KMS-11 (cell line): ENCODE measurements at regions not wholly inside any gene's neighbourhood (a gene's known extent, or its start where the extent isn't known, plus 50 kb on each side); places are given as distances from the start of the nearest gene placed in this dataset.

ENCODE experiments used
- H2AFZ ChIP-seq: fragments of 200-600 bp; sonication (generic); 2 replicates; pipeline ENCODE4 v1.6.1; 2016; ENCODE audit warnings: antibody characterized with exemption, mixed run types, low read depth
- H3K27ac ChIP-seq: fragments of 200-600 bp; sonication (generic); 2 replicates; pipeline ENCODE4 v1.6.1; 2016; ENCODE audit warnings: mild to moderate bottlenecking, mixed run types
- H3K27me3 ChIP-seq: fragments of 200-600 bp; sonication (generic); 2 replicates; pipeline ENCODE4 v1.6.1; 2017; ENCODE audit warnings: mild to moderate bottlenecking, low read depth, mixed run types, moderate library complexity; ENCODE audit not compliant: insufficient read depth
- H3K36me3 ChIP-seq: fragments of 200-600 bp; sonication (generic); 2 replicates; pipeline ENCODE4 v1.6.1; 2017; ENCODE audit warnings: mild to moderate bottlenecking, mixed run types; ENCODE audit not compliant: insufficient read depth
- H3K4me1 ChIP-seq: fragments of 200-600 bp; sonication (generic); 2 replicates; pipeline ENCODE4 v1.6.1; 2016; ENCODE audit warnings: mild to moderate bottlenecking, low read depth, mixed run types; ENCODE audit not compliant: poor library complexity, severe bottlenecking
- H3K4me2 ChIP-seq: fragments of 200-600 bp; sonication (generic); 2 replicates; pipeline ENCODE4 v1.7.0; 2016; ENCODE audit warnings: mild to moderate bottlenecking, mixed run types
- H3K4me3 ChIP-seq: fragments of 200-600 bp; sonication (generic); IDR thresholded peaks from 2 replicates; pipeline ENCODE4 v1.6.1; 2017; ENCODE audit warnings: low read depth, low read length, mixed read lengths; ENCODE audit not compliant: insufficient read depth
- H3K79me2 ChIP-seq: fragments of 200-600 bp; sonication (generic); 2 replicates; pipeline ENCODE4 v1.6.1; 2016; ENCODE audit warnings: low read depth, mixed run types; ENCODE audit not compliant: insufficient read depth
- H3K9ac ChIP-seq: fragments of 200-600 bp; sonication (generic); 2 replicates; pipeline ENCODE4 v1.6.1; 2016; ENCODE audit warnings: mild to moderate bottlenecking, mixed run types
- H4K20me1 ChIP-seq: fragments of 200-600 bp; sonication (generic); 2 replicates; pipeline ENCODE4 v1.6.1; 2016; ENCODE audit warnings: mild to moderate bottlenecking, mixed run types; ENCODE audit not compliant: insufficient read depth
- CTCF ChIP-seq: fragments of 200-600 bp; sonication (generic); conservative IDR thresholded peaks from 2 replicates; pipeline ENCODE4 v1.6.1; 2017; ENCODE audit warnings: low read depth, mild to moderate bottlenecking, antibody characterized with exemption, low read length, moderate library complexity, mixed read lengths

- Histone ChIP-seq H3K27ac (no peak overlapping the region), H2AFZ (no peak overlapping the region), H3K4me3 (no peak overlapping the region), H4K20me1 (no peaks in the 10 kb centered on the region), H3K79me2 (no peaks in the 10 kb centered on the region), H3K4me2 (no peak overlapping the region), H3K4me1 (no peaks in the 10 kb centered on the region), H3K9ac (no peak overlapping the region), H3K27me3 (no peaks in the 10 kb centered on the region), H3K36me3 (no peaks in the 10 kb centered on the region)
- TF ChIP-seq CTCF, result no peak
These were observed 1401.9 kb downstream of the FAM181B start for GRCh38 chr11:81331611-81332235.

GRCh38 chr11:81331088-81331487 lies 1402.6 kb downstream of the FAM181B start:
- H3K36me3 ChIP-seq, result no peaks in the 10 kb centered on the region
- no peaks in the 10 kb centered on the region for H3K27me3 ChIP-seq
- no peak overlapping the region for H3K27ac ChIP-seq
- H3K4me2 ChIP-seq, result no peak overlapping the region
- no peaks in the 10 kb centered on the region for H4K20me1 ChIP-seq
- no peaks in the 10 kb centered on the region for H3K79me2 ChIP-seq
- no peaks in the 10 kb centered on the region for H3K4me1 ChIP-seq
- no peak overlapping the region for H3K9ac ChIP-seq
- H2AFZ ChIP-seq, result no peak overlapping the region
- H3K4me3 ChIP-seq, result no peak overlapping the region
- no peak for TF ChIP-seq CTCF

GRCh38 chr11:81303038-81303664 lies 1430.5 kb downstream of the FAM181B start:
- Histone ChIP-seq H3K4me2 (peak overlapping the region; percentile 44), H3K9ac (no peak overlapping the region), H2AFZ (peak overlapping the region; percentile 35)

GRCh38 chr11:81301166-81301830 lies 1432.4 kb downstream of the FAM181B start:
- no peak overlapping the region for H3K9ac ChIP-seq

More at GRCh38 chr11:81303038-81303664, 1430.5 kb downstream of the FAM181B start:
- no peak for TF ChIP-seq CTCF
- no peak overlapping the region for H3K4me3 ChIP-seq
- no peaks in the 10 kb centered on the region for H3K27me3 ChIP-seq
- peaks cover 12% of the 10 kb centered on the region for H3K4me1 ChIP-seq
- no peaks in the 10 kb centered on the region for H3K79me2 ChIP-seq
- peak overlapping the region; percentile 7; the same call in 1 of the 2 replicates for H3K27ac ChIP-seq
- H3K36me3 ChIP-seq, result no peaks in the 10 kb centered on the region
- H4K20me1 ChIP-seq, result no peaks in the 10 kb centered on the region

More at GRCh38 chr11:81301166-81301830, 1432.4 kb downstream of the FAM181B start:
- Histone ChIP-seq H3K27ac (no peak overlapping the region), H2AFZ (no peak overlapping the region), H3K4me1 (peaks cover 12% of the 10 kb centered on the region), H3K79me2 (no peaks in the 10 kb centered on the region), H3K4me2 (no peak overlapping the region), H3K4me3 (no peak overlapping the region), H3K27me3 (no peaks in the 10 kb centered on the region), H3K36me3 (no peaks in the 10 kb centered on the region), H4K20me1 (no peaks in the 10 kb centered on the region)
- TF ChIP-seq CTCF, result no peak
